Keratinocyte (primary cell): ENCODE measurements at regions not wholly inside any gene's neighbourhood (a gene's known extent, or its start where the extent isn't known, plus 50 kb on each side); places are given as distances from the start of the nearest gene placed in this dataset.
"Not testable (repeated sequence)": the region's sequence is repeated elsewhere in the genome, so short reads cannot be mapped to it uniquely, and the experiment has no call there.

ENCODE experiments used
- DNase-seq: peaks from one replicate; pipeline ENCODE4 v3.0.0-alpha.2; 2011; ENCODE audit warnings: low read depth, missing footprints, low spot score
- FAIRE-seq: peaks from 2 replicates; lab custom pipeline; 2011; peaks lifted over from hg19 to GRCh38; lab: Jason Lieb, UNC
- H2AFZ ChIP-seq: 2 replicates; pipeline ENCODE4 v1.6.0; 2012; ENCODE audit warnings: low read length, control low read depth, inconsistent platforms; ENCODE audit not compliant: control insufficient read depth
- H3K27ac ChIP-seq: 2 replicates; pipeline ENCODE4 v1.5.1; 2011; ENCODE audit warnings: low read length; ENCODE audit not compliant: control insufficient read depth, insufficient read depth
- H3K27me3 ChIP-seq: 3 replicates; pipeline ENCODE4 v1.6.0; 2011; ENCODE audit warnings: low read length; ENCODE audit not compliant: control insufficient read depth, insufficient read depth; ENCODE audit errors: extremely low read depth
- H3K36me3 ChIP-seq, 2 experiments: 2 replicates in 1 of 2; 3 replicates in 1 of 2; pipeline ENCODE4 v1.5.1; 2011; ENCODE audit warnings: low read length in 2 of 2, mild to moderate bottlenecking in 1 of 2; ENCODE audit not compliant: control insufficient read depth in 2 of 2, insufficient read depth in 2 of 2; ENCODE audit errors: extremely low read depth in 1 of 2
- H3K4me1 ChIP-seq: 3 replicates; pipeline ENCODE4 v1.5.1; 2011; ENCODE audit warnings: low read length; ENCODE audit not compliant: control insufficient read depth, insufficient read depth; ENCODE audit errors: extremely low read depth
- H3K4me2 ChIP-seq: 3 replicates; pipeline ENCODE4 v1.6.0; 2011; ENCODE audit warnings: low read depth, low read length; ENCODE audit not compliant: control insufficient read depth, insufficient read depth; ENCODE audit errors: extremely low read depth
- H3K4me3 ChIP-seq, 3 experiments: fragments of 200-600 bp in 1 of 3; sonication (generic) in 1 of 3; 2 replicates in 2 of 3; 3 replicates in 1 of 3; pipeline ENCODE4 v1.5.1; 2011 to 2016; ENCODE audit warnings: low read length in 3 of 3, mild to moderate bottlenecking in 3 of 3, control low read depth in 2 of 3, inconsistent platforms in 1 of 3, low read depth in 1 of 3, mixed read lengths in 1 of 3, mixed run types in 1 of 3, moderate library complexity in 1 of 3; ENCODE audit not compliant: control insufficient read depth in 2 of 3, insufficient read depth in 2 of 3; ENCODE audit errors: extremely low read depth in 1 of 3
- H3K79me2 ChIP-seq: 2 replicates; pipeline ENCODE4 v1.6.0; 2012; ENCODE audit warnings: low read length; ENCODE audit not compliant: control insufficient read depth, insufficient read depth
- H3K9ac ChIP-seq: 3 replicates; pipeline ENCODE4 v1.6.0; 2011; ENCODE audit warnings: low read length; ENCODE audit not compliant: control insufficient read depth, insufficient read depth; ENCODE audit errors: extremely low read depth
- H3K9me1 ChIP-seq: 3 replicates; pipeline ENCODE4 v1.6.0; 2011; ENCODE audit warnings: low read length; ENCODE audit not compliant: control insufficient read depth, insufficient read depth; ENCODE audit errors: extremely low read depth
- H3K9me3 ChIP-seq: 2 replicates; pipeline ENCODE4 v1.5.1; 2012; ENCODE audit warnings: low read depth, low read length; ENCODE audit not compliant: control insufficient read depth
- H4K20me1 ChIP-seq: 3 replicates; pipeline ENCODE4 v1.6.0; 2011; ENCODE audit warnings: low read length; ENCODE audit not compliant: control insufficient read depth, insufficient read depth; ENCODE audit errors: extremely low read depth
- EZH2 ChIP-seq: IDR thresholded peaks from one replicate; pipeline ENCODE4 v1.6.1; 2012; ENCODE audit warnings: inconsistent platforms, mild to moderate bottlenecking, low read length, moderate library complexity
- dilution Hi-C: fragments of 300-500 bp; cut with MboI; formaldehyde crosslinking; loops from one replicate; pipeline ENCODE4 v1.7.0; 2020; ENCODE audit warnings: low sequenced_read_pairs; ENCODE audit not compliant: extremely low pct_ligation_motif_present
- TF ChIP-seq, protein P1 (sequence below), 3 experiments: IDR thresholded peaks in 1 of 3; conservative IDR thresholded peaks in 1 of 3; optimal IDR thresholded peaks in 1 of 3; 2 replicates in 2 of 3; 3 replicates in 1 of 3; pipeline versions ENCODE3 to v1.5.1; 2011; ENCODE audit warnings: low read length in 3 of 3, mild to moderate bottlenecking in 3 of 3, moderate library complexity in 2 of 3, control low read depth in 1 of 3, inconsistent platforms in 1 of 3; ENCODE audit not compliant: insufficient read depth in 2 of 3; ENCODE audit errors: extremely low read depth in 1 of 3

DNA sequence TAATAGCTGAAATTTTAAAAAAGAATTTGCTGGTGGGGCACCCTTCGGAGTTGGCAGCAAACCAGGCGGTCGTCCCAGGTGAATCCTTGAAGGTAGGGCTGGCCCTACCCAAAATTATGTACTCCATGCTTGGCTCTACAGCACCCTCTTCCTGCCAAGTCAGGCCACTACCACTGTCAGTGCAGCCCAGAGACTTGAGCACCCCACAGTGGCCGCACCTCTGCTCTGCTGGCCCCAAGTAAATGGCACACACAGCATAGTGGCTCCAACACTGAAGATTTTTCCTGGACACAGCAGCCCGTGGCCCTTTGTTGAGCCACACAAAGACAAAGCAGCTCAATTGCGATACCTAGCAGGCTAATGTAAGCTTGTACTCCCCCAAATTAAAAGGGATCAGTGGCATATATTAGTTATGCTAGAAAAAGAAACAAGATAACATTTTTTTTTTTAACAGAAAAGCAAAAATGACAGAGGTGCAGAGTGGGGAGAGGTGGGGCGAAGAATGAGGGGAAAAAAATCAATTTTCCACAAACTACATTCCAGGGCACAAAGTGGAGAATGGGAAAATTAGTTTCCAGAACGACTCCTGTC is 250.5 kb downstream of the UACA start:
- peaks cover 9% of the 10 kb centered on the region for H3K9me3 ChIP-seq
- no peaks in the 10 kb centered on the region for H3K36me3 ChIP-seq
- no peak overlapping the region for H3K9ac ChIP-seq
- H3K4me2 ChIP-seq = no peak overlapping the region
- peaks cover 25% of the 10 kb centered on the region for H3K4me1 ChIP-seq
- dilution Hi-C loops = no loop called here
- DNase-seq (no peak), FAIRE-seq (no peak)
- no peak overlapping the region for H3K27ac ChIP-seq
- H3K4me3 ChIP-seq = no peak overlapping the region
- peaks cover 10% of the 10 kb centered on the region for H4K20me1 ChIP-seq
- peaks cover 3% of the 10 kb centered on the region for H3K9me1 ChIP-seq
- H3K27me3 ChIP-seq = peaks cover 38% of the 10 kb centered on the region
- H3K79me2 ChIP-seq = no peaks in the 10 kb centered on the region
- no peak overlapping the region for H2AFZ ChIP-seq
- no peak for TF ChIP-seq EZH2
- TF ChIP-seq, protein P1, sequence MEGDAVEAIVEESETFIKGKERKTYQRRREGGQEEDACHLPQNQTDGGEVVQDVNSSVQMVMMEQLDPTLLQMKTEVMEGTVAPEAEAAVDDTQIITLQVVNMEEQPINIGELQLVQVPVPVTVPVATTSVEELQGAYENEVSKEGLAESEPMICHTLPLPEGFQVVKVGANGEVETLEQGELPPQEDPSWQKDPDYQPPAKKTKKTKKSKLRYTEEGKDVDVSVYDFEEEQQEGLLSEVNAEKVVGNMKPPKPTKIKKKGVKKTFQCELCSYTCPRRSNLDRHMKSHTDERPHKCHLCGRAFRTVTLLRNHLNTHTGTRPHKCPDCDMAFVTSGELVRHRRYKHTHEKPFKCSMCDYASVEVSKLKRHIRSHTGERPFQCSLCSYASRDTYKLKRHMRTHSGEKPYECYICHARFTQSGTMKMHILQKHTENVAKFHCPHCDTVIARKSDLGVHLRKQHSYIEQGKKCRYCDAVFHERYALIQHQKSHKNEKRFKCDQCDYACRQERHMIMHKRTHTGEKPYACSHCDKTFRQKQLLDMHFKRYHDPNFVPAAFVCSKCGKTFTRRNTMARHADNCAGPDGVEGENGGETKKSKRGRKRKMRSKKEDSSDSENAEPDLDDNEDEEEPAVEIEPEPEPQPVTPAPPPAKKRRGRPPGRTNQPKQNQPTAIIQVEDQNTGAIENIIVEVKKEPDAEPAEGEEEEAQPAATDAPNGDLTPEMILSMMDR (optimal IDR thresholded peaks at IDR 0.05 in 1 of 3, IDR thresholded peaks at IDR 0.05 in 1 of 3, conservative IDR thresholded peaks at IDR 0.05 in 1 of 3; ENCODE audit: extremely low read depth in 1 of 3, insufficient read depth in 2 of 3, low read length in 3 of 3) = peak; percentile 96 to 99 (median 98)

DNA sequence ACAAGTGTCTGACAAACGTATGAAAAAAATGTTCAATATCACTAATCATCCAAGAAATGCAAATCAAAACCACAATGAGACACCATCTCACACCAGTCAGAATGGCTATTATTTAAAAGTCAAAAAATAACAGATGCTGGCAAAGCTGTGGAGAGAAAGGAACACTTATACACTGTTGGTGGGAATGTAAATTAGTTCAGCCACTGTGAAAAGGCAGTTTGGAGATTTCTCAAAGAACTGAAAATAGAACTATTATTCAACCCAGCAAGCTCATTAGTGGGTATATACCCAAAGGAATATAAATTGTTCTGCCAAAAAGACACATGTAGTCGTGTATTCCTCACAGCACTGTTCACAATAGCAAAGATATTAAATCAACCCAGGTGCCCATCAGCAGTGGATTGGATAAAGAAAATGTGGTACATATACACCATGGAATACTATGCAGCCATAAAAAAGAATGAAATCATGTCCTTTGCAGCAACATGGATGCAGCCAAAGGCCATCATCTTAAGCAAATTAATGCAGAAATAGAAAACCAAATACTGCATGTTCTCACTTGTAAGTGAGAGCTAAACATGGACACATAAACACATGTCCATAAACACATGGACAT is 251.3 kb downstream of the UACA start:
- H3K27ac ChIP-seq, DNase-seq, H4K20me1 ChIP-seq, H3K9ac ChIP-seq, H3K79me2 ChIP-seq, H3K4me2 ChIP-seq, FAIRE-seq, dilution Hi-C loops, H2AFZ ChIP-seq, H3K9me1 ChIP-seq, H3K4me3 ChIP-seq, H3K36me3 ChIP-seq: not testable (repeated sequence)
- H3K27me3 ChIP-seq = peaks cover 34% of the 10 kb centered on the region
- H3K4me1 ChIP-seq = peaks cover 23% of the 10 kb centered on the region
- H3K9me3 ChIP-seq = peaks cover 11% of the 10 kb centered on the region

DNA sequence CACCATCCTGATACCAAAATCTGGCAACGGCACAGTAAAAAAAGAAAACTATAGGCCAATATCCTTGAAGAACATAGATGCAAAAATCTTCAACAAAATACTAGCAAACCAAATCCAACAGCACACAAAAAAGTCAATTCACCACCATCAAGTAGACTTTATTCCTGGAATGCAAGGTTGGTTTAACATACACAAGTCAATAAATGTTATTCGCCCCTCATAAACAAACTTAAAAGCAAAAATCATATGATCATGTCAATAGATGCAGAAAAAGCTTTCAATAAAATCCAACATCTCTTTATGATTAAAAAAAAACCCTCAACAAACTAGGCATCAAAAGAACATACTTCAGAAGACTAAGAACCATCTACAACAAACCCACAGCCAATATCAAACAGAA is 252.9 kb downstream of the UACA start:
- peaks cover 3% of the 10 kb centered on the region for H3K9me1 ChIP-seq
- peaks cover 26% of the 10 kb centered on the region for H3K27me3 ChIP-seq
- peaks cover 28% of the 10 kb centered on the region for H3K4me1 ChIP-seq
- no peak overlapping the region for H3K27ac ChIP-seq
- peaks cover 12% of the 10 kb centered on the region for H3K9me3 ChIP-seq
- TF ChIP-seq, protein P1 (optimal IDR thresholded peaks at IDR 0.05 in 1 of 3, IDR thresholded peaks at IDR 0.05 in 1 of 3, conservative IDR thresholded peaks at IDR 0.05 in 1 of 3; ENCODE audit: extremely low read depth in 1 of 3, insufficient read depth in 2 of 3, low read length in 3 of 3) = no peak
- H3K4me3 ChIP-seq = no peak overlapping the region
- no peak overlapping the region for H3K4me2 ChIP-seq
- H3K36me3 ChIP-seq = no peaks in the 10 kb centered on the region
- H2AFZ ChIP-seq = no peak overlapping the region
- no peaks in the 10 kb centered on the region for H3K79me2 ChIP-seq
- dilution Hi-C loops = no loop called here
- no peaks in the 10 kb centered on the region for H4K20me1 ChIP-seq
- H3K9ac ChIP-seq = no peak overlapping the region
- DNase-seq (no peak), FAIRE-seq (no peak)
